Thoracic aorta (tissue), 2 donors: ENCODE measurements at regions not wholly inside any gene's neighbourhood (a gene's known extent, or its start where the extent isn't known, plus 50 kb on each side); places are given as distances from the start of the nearest gene placed in this dataset.

Experiments used
- ATAC-seq: fragments of 150-250 bp; one replicate; pipeline ENCODE4 v1.8.0; 2017; ENCODE audit warnings: low read depth; ENCODE audit not compliant: insufficient number of reproducible peaks, low FRiP score
- DNase-seq: peaks from one replicate; pipeline ENCODE4 v3.0.0-alpha.2; 2020; ENCODE audit warnings: low spot score
- H3K27ac ChIP-seq, 2 donors: fragments of 200-600 bp; sonication (generic); 1 replicate in 1 of 2; 2 replicates in 1 of 2; pipeline ENCODE4 v1.5.1; 2016; ENCODE audit warnings: mild to moderate bottlenecking in 2 of 2, moderate library complexity in 2 of 2
- H3K27me3 ChIP-seq: fragments of 200-600 bp; sonication (generic); replicated peaks from 2 replicates; pipeline ENCODE4 v1.6.0; 2016; ENCODE audit warnings: mild to moderate bottlenecking; ENCODE audit not compliant: insufficient read depth
- H3K36me3 ChIP-seq: fragments of 200-600 bp; sonication (generic); one replicate; pipeline ENCODE4 v1.5.1; 2016
- H3K4me1 ChIP-seq, 2 donors: fragments of 200-600 bp; sonication (generic); 1 replicate in 1 of 2; 2 replicates in 1 of 2; pipeline versions ENCODE4 v1.5.1 to v1.6.0; 2016; ENCODE audit warnings: low read depth in 2 of 2, mild to moderate bottlenecking in 1 of 2; ENCODE audit not compliant: control insufficient read depth in 1 of 2
- H3K4me3 ChIP-seq: fragments of 200-600 bp; sonication (generic); 2 replicates; pipeline ENCODE4 v1.5.1; 2016; ENCODE audit warnings: mild to moderate bottlenecking
- H3K9me3 ChIP-seq: fragments of 200-600 bp; sonication (generic); 2 replicates; pipeline ENCODE4 v1.5.1; 2016
- CTCF ChIP-seq: fragments of 200-600 bp; sonication (generic); IDR thresholded peaks from one replicate; pipeline ENCODE4 v1.5.1; 2019; ENCODE audit warnings: antibody characterized with exemption

- H3K27ac ChIP-seq = no peak overlapping the region
- no peaks in the 10 kb centered on the region for H3K36me3 ChIP-seq
- no peak for TF ChIP-seq CTCF
- no peaks in the 10 kb centered on the region for H3K27me3 ChIP-seq
- H3K4me1 ChIP-seq = no peaks in the 10 kb centered on the region
- ATAC-seq = no peak
- peaks cover 1% of the 10 kb centered on the region for H3K9me3 ChIP-seq
- H3K4me3 ChIP-seq = no peak overlapping the region
- no peak for DNase-seq
Measured at GRCh38 chr14:95811813-95812212, 64.8 kb upstream of the TUNAR start.

GRCh38 chr14:95808371-95808770, 68.3 kb upstream of the TUNAR start:
- H3K27ac ChIP-seq = no peak overlapping the region
- peaks cover 11% of the 10 kb centered on the region for H3K9me3 ChIP-seq
- no peaks in the 10 kb centered on the region for H3K36me3 ChIP-seq
- H3K4me1 ChIP-seq = no peaks in the 10 kb centered on the region
- no peak for TF ChIP-seq CTCF
- H3K4me3 ChIP-seq = no peak overlapping the region
- no peaks in the 10 kb centered on the region for H3K27me3 ChIP-seq
- ATAC-seq (no peak), DNase-seq (no peak)

- H3K9me3 ChIP-seq = no peaks in the 10 kb centered on the region
- no peak overlapping the region for H3K27ac ChIP-seq
- no peak for DNase-seq
- no peaks in the 10 kb centered on the region for H3K27me3 ChIP-seq
- H3K4me3 ChIP-seq = no peak overlapping the region
- no peaks in the 10 kb centered on the region for H3K36me3 ChIP-seq
- H3K4me1 ChIP-seq = no peaks in the 10 kb centered on the region
- no peak for TF ChIP-seq CTCF
- ATAC-seq = no peak
Measured at GRCh38 chr14:95796788-95797187, 79.8 kb upstream of the TUNAR start.

GRCh38 chr14:95787941-95788340, 74.0 kb upstream of the TCL1A start:
- Histone ChIP-seq H3K4me3 (no peak overlapping the region), H3K36me3 (no peaks in the 10 kb centered on the region), H3K27ac (no peak overlapping the region), H3K4me1 (no peaks in the 10 kb centered on the region), H3K9me3 (no peaks in the 10 kb centered on the region), H3K27me3 (no peaks in the 10 kb centered on the region)
- ATAC-seq = no peak
- TF ChIP-seq CTCF = no peak
- no peak for DNase-seq

GRCh38 chr14:95786566-95786965, 72.6 kb upstream of the TCL1A start:
- DNase-seq (no peak), ATAC-seq (no peak)
- Histone ChIP-seq H3K36me3 (no peaks in the 10 kb centered on the region), H3K9me3 (no peaks in the 10 kb centered on the region), H3K4me1 (no peaks in the 10 kb centered on the region), H3K27me3 (no peaks in the 10 kb centered on the region), H3K27ac (no peak overlapping the region), H3K4me3 (no peak overlapping the region)
- no peak for TF ChIP-seq CTCF
